ENCODE measurements at regions not wholly inside any gene's neighbourhood (a gene's known extent, or its start where the extent isn't known, plus 50 kb on each side); places are given as distances from the start of the nearest gene placed in this dataset.

GRCh38 chr20:40770564-40771307 is 81.7 kb upstream of the MAFB start:
- DNase-seq = no peak

- DNase-seq = no peak
These were observed 82.2 kb upstream of the MAFB start for GRCh38 chr20:40771308-40771610.

GRCh38 chr20:40771848-40772511 is 82.9 kb upstream of the MAFB start:
- DNase-seq = no peak

- DNase-seq = no peak
These were observed 84.3 kb upstream of the MAFB start for GRCh38 chr20:40773376-40773775.

GRCh38 chr20:40774252-40774651 is 85.2 kb upstream of the MAFB start:
- DNase-seq = no peak

GRCh38 chr20:40775561-40776146 is 86.6 kb upstream of the MAFB start:
- no peak for DNase-seq

- DNase-seq = no peak
These were observed 87.7 kb upstream of the MAFB start for GRCh38 chr20:40776466-40777457.

GRCh38 chr20:40777653-40778052 is 88.6 kb upstream of the MAFB start:
- DNase-seq = no peak

GRCh38 chr20:40778894-40779496 is 90.0 kb upstream of the MAFB start:
- no peak for DNase-seq

- no peak for DNase-seq
These were observed 92.4 kb upstream of the MAFB start for GRCh38 chr20:40781327-40782042.

- DNase-seq = no peak
These were observed 93.0 kb upstream of the MAFB start for GRCh38 chr20:40782043-40782368.

GRCh38 chr20:40785346-40785745 is 96.3 kb upstream of the MAFB start:
- DNase-seq = no peak

GRCh38 chr20:40786336-40786735 is 97.3 kb upstream of the MAFB start:
- DNase-seq = no peak

- DNase-seq = no peak
These were observed 98.9 kb upstream of the MAFB start for GRCh38 chr20:40787941-40788340.

- DNase-seq = peak; percentile 28
These were observed 108.4 kb upstream of the MAFB start for GRCh38 chr20:40797425-40797824.

GRCh38 chr20:40798066-40798465 is 109.0 kb upstream of the MAFB start:
- no peak for DNase-seq

- no peak for DNase-seq
These were observed 113.8 kb upstream of the MAFB start for GRCh38 chr20:40802886-40803285.

- DNase-seq = no peak
These were observed 114.3 kb upstream of the MAFB start for GRCh38 chr20:40803381-40803780.

GRCh38 chr20:40805592-40805991 is 116.6 kb upstream of the MAFB start:
- no peak for DNase-seq

GRCh38 chr20:40806929-40807820 is 118.1 kb upstream of the MAFB start:
- DNase-seq = no peak

GRCh38 chr20:40807821-40808170 is 118.8 kb upstream of the MAFB start:
- no peak for DNase-seq
